ENCODE measurements at regions not wholly inside any gene's neighbourhood (a gene's known extent, or its start where the extent isn't known, plus 50 kb on each side); places are given as distances from the start of the nearest gene placed in this dataset.

DNA sequence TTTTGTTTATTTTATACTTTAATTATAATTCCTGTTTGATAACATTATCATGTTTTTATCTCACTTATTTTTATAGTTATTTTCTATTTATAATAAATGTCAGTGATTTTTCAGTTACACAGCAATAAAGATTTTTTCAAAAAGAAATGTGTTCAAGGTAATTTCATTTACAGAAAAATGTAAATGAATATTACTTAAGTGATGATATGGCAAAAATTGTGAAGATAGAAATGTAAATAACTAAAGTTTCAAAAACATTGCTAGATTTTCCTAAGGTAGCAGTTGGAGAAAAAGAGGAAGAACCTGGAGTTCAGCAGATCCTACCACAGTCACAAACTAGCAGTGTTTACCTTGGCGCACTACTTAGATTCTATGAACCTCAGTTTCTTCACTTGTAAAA, 202.6 kb downstream of the RFPL4B start:
- no peak for DNase-seq
- Mint-ChIP-seq H3K27me3 (ENCODE audit: insufficient read depth) (peaks cover 2% of the 10 kb centered on the region), H3K4me1 (ENCODE audit: low read depth) (no peaks in the 10 kb centered on the region), H3K4me3 (no peak overlapping the region), H3K36me3 (ENCODE audit: low read depth) (no peaks in the 10 kb centered on the region), H3K9me3 (peaks cover 7% of the 10 kb centered on the region; the same call in 1 of the 2 replicates), H3K27ac (no peak overlapping the region)
- TF ChIP-seq, protein P1, sequence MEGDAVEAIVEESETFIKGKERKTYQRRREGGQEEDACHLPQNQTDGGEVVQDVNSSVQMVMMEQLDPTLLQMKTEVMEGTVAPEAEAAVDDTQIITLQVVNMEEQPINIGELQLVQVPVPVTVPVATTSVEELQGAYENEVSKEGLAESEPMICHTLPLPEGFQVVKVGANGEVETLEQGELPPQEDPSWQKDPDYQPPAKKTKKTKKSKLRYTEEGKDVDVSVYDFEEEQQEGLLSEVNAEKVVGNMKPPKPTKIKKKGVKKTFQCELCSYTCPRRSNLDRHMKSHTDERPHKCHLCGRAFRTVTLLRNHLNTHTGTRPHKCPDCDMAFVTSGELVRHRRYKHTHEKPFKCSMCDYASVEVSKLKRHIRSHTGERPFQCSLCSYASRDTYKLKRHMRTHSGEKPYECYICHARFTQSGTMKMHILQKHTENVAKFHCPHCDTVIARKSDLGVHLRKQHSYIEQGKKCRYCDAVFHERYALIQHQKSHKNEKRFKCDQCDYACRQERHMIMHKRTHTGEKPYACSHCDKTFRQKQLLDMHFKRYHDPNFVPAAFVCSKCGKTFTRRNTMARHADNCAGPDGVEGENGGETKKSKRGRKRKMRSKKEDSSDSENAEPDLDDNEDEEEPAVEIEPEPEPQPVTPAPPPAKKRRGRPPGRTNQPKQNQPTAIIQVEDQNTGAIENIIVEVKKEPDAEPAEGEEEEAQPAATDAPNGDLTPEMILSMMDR (IDR thresholded peaks at IDR 0.05) = no peak

DNA sequence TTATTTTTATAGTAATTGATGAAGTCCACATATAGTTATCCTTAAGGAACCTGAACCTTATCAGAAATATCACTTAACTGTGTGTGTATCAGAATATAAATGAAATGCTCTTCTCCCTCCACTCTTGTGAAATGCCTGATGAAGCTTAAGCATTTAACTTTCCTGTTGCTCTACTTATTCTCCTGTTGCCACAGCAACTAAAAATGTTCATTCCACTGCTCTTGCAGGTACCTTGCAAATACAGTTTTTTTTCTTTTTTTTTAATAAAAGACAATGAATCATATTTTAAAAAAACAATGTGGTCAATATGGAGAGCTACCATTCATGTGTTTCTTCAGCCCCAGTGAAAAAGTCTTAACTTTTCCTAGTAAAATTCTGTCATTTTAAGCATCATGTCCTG, 210.3 kb downstream of the RFPL4B start:
- no peak overlapping the region for H3K4me3 Mint-ChIP-seq
- peaks cover 3% of the 10 kb centered on the region for H3K27me3 Mint-ChIP-seq (ENCODE audit: insufficient read depth)
- TF ChIP-seq, protein P1 (IDR thresholded peaks at IDR 0.05) = no peak
- DNase-seq = no peak
- H3K4me1 Mint-ChIP-seq (ENCODE audit: low read depth) = peaks cover 3% of the 10 kb centered on the region; the same call in 1 of the 2 replicates
- no peaks in the 10 kb centered on the region for H3K9me3 Mint-ChIP-seq
- no peak overlapping the region for H3K27ac Mint-ChIP-seq
- no peaks in the 10 kb centered on the region for H3K36me3 Mint-ChIP-seq (ENCODE audit: low read depth)

DNA sequence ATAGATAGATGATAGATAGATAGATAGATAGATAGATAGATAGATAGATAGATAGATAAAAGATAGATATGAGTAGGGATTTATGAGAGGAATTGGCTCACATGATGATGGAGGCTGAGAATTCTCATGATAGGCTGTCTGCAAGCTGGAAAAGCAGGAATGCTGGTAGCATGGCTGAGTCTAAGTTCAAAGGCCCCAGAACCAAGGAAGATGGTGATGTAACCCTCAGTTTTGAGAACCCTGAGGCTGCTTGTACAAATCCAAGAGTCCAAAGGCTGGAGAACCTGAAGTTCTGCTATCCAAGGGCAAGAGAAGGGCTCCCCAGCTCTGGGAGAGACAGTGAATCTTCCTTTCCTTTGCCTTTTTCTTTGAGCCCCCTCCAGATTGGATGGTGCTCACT, 210.8 kb downstream of the RFPL4B start:
- Mint-ChIP-seq H3K9me3 (no peaks in the 10 kb centered on the region), H3K27me3 (ENCODE audit: insufficient read depth) (peaks cover 3% of the 10 kb centered on the region), H3K27ac (no peak overlapping the region), H3K4me3 (no peak overlapping the region), H3K4me1 (ENCODE audit: low read depth) (peaks cover 8% of the 10 kb centered on the region; the same call in 1 of the 2 replicates), H3K36me3 (ENCODE audit: low read depth) (no peaks in the 10 kb centered on the region)
- TF ChIP-seq, protein P1 (IDR thresholded peaks at IDR 0.05) = no peak
- DNase-seq = no peak

DNA sequence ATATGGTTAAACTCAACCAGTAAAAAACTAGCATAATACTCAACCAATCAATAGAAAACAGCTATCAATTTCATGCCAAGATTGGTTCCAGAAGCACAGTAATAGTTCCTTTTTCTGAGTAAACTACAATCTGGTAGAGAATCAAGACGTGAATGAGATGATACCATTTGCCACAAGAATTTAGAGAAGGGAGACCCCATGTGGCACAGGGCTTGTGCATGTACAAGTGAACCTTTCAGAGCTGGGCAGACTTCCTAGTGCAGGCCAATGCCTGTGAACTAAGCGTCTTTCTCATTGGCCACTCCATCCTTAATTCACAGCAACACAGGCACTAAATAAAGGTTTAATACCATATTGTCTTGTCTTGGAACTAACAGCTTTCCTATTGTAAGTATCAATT, 213.5 kb downstream of the RFPL4B start:
- no peak for DNase-seq
- H3K36me3 Mint-ChIP-seq (ENCODE audit: low read depth) = no peaks in the 10 kb centered on the region
- H3K4me3 Mint-ChIP-seq = no peak overlapping the region
- H3K27ac Mint-ChIP-seq = no peak overlapping the region
- peaks cover 1% of the 10 kb centered on the region for H3K27me3 Mint-ChIP-seq (ENCODE audit: insufficient read depth)
- peaks cover 19% of the 10 kb centered on the region for H3K4me1 Mint-ChIP-seq (ENCODE audit: low read depth)
- TF ChIP-seq, protein P1 (IDR thresholded peaks at IDR 0.05) = no peak
- no peaks in the 10 kb centered on the region for H3K9me3 Mint-ChIP-seq

DNA sequence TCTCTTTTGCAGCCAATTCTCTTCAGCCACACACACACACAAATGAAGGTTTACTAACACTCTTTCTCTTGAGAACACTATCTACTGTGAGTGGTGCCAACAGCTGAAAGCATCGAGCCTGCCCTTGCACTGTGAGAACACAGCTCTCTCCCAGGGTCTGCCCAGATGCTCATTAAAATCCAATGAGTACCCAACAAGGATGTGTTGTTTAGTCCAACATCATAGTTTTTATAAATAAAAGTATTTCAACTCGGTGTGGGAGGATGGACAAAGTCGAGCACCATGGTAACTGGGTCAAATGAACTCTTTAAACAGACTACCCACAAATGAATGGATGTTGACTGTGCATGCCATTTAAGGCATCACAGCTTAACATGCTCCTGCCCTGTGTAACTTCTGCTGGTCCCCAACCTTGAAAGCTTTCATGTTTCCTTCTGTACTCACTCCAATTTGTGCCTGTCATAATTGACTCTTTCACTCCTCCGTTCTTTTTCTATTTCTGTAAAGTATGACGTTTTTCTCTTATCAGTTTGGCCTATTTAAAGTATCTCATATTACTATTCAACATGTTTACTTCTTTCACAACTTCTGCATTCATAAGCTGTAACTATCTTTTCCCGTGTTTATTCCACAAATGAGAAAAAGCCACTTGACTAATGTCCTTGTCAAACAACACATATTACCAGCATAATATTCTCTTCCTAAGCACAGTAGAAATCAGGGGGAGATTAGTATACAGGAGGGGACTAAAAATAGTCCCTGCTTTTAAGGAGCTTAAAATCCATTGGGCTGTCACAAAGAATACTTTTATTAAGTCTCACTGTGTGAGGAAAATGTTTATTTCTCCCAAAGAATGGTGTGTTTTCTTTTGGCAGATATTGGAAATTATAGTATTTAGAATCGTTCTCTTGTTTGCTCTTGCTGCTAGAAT, 215.4 kb downstream of the RFPL4B start:
- Mint-ChIP-seq H3K36me3 (ENCODE audit: low read depth) (no peaks in the 10 kb centered on the region), H3K27ac (no peak overlapping the region; the same call in 1 of the 2 replicates), H3K4me1 (ENCODE audit: low read depth) (peaks cover 19% of the 10 kb centered on the region), H3K27me3 (ENCODE audit: insufficient read depth) (peaks cover 1% of the 10 kb centered on the region), H3K9me3 (no peaks in the 10 kb centered on the region), H3K4me3 (no peak overlapping the region)
- DNase-seq = peak; percentile 16
- TF ChIP-seq, protein P1 (IDR thresholded peaks at IDR 0.05) = no peak

Measured in HFFc6 (cell line).